Peyer's patch (tissue), 4 donors: ENCODE measurements at regions not wholly inside any gene's neighbourhood (a gene's known extent, or its start where the extent isn't known, plus 50 kb on each side); places are given as distances from the start of the nearest gene placed in this dataset.

ENCODE experiments used
- POLR2A ChIP-seq, 2 donors: fragments of 450-650 bp; IDR thresholded peaks; one replicate each; pipeline ENCODE4 v1.5.1; 2017; ENCODE audit warnings: antibody characterized with exemption in 2 of 2, mild to moderate bottlenecking in 2 of 2, moderate library complexity in 2 of 2
- TF ChIP-seq, protein P1 (sequence below), 6 experiments: fragments of 450-650 bp in 4 of 6; fragments of 200-600 bp in 2 of 6; sonication (generic) in 1 of 6; IDR thresholded peaks; one replicate each; pipeline ENCODE4 v1.5.1; 2017 to 2019; ENCODE audit warnings: antibody characterized with exemption in 6 of 6, mild to moderate bottlenecking in 3 of 6, moderate library complexity in 1 of 6

DNA sequence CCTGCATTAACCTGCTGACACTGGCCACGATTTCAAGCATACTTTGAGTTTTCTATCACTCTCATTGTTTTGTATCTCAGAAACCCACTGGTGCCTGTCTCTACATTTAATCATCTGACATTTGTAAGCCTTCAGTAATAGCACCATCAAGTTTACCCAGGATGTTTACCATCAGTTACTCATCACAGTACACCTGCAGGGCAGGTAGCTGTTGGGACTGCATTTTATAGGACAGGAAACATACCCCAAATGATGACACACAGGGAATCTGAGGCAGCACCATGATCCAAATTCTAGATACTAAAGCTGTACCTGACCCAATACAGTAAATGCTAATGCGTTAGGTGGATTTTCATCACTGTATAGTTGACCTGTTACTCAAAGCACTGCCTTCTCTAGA lies 114.2 kb downstream of the FEM1C start:
- TF ChIP-seq POLR2A (IDR thresholded peaks at IDR 0.05), result no peak
- TF ChIP-seq, protein P1, sequence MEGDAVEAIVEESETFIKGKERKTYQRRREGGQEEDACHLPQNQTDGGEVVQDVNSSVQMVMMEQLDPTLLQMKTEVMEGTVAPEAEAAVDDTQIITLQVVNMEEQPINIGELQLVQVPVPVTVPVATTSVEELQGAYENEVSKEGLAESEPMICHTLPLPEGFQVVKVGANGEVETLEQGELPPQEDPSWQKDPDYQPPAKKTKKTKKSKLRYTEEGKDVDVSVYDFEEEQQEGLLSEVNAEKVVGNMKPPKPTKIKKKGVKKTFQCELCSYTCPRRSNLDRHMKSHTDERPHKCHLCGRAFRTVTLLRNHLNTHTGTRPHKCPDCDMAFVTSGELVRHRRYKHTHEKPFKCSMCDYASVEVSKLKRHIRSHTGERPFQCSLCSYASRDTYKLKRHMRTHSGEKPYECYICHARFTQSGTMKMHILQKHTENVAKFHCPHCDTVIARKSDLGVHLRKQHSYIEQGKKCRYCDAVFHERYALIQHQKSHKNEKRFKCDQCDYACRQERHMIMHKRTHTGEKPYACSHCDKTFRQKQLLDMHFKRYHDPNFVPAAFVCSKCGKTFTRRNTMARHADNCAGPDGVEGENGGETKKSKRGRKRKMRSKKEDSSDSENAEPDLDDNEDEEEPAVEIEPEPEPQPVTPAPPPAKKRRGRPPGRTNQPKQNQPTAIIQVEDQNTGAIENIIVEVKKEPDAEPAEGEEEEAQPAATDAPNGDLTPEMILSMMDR (IDR thresholded peaks at IDR 0.05), result no peak
